Right lobe of liver (tissue), 6 donors: ENCODE measurements at regions not wholly inside any gene's neighbourhood (a gene's known extent, or its start where the extent isn't known, plus 50 kb on each side); places are given as distances from the start of the nearest gene placed in this dataset.

Source experiments
- ATAC-seq, 4 donors: fragments of 200-7000 bp; cut with Tn5 transposase; one replicate each; pipeline ENCODE4 v1.9.1; 2020; ENCODE audit warnings: mild to moderate bottlenecking in 4 of 4, moderate library complexity in 4 of 4
- DNase-seq, 3 donors: peaks; one replicate each; pipeline ENCODE4 v3.0.0-alpha.2; 2020
- H3K27ac ChIP-seq, 3 donors: fragments of 200-600 bp; one replicate each; pipeline ENCODE4 v1.8.0; 2022
- H3K27me3 ChIP-seq, 2 donors: fragments of 200-600 bp; one replicate each; pipeline ENCODE4 v1.8.0; 2022
- H3K36me3 ChIP-seq, 4 donors: fragments of 200-600 bp; sonication (generic) in 1 of 4; one replicate each; pipeline versions ENCODE4 v1.5.1 to v1.8.0; 2017 to 2022; ENCODE audit warnings: control low read depth in 1 of 4
- H3K4me1 ChIP-seq, 4 donors: fragments of 200-600 bp; sonication (generic) in 1 of 4; one replicate each; pipeline versions ENCODE4 v1.5.1 to v1.8.0; 2017 to 2022; ENCODE audit warnings: control low read depth in 1 of 4
- H3K4me3 ChIP-seq, 3 donors: fragments of 200-600 bp; one replicate each; pipeline ENCODE4 v1.8.0; 2022
- H3K9me3 ChIP-seq, 4 donors: fragments of 200-600 bp; sonication (generic) in 1 of 4; one replicate each; pipeline versions ENCODE4 v1.5.1 to v1.8.0; 2017 to 2022; ENCODE audit warnings: control low read depth in 1 of 4
- CTCF ChIP-seq, 4 donors: fragments of 200-600 bp in 3 of 4; fragments of 450-650 bp in 1 of 4; IDR thresholded peaks; one replicate each; pipeline versions ENCODE4 v1.5.1 to v1.8.0; 2016 to 2022; ENCODE audit warnings: antibody characterized with exemption in 4 of 4, mild to moderate bottlenecking in 2 of 4
- POLR2A ChIP-seq: fragments of 450-650 bp; IDR thresholded peaks from one replicate; pipeline ENCODE4 v1.6.1; 2017; ENCODE audit warnings: antibody characterized with exemption, mild to moderate bottlenecking
- WGBS: methylation state at CpG from one replicate; pipeline ENCODE4 v1.1.6; 2018; ENCODE audit warnings: low coverage, low lambda C conversion rate; ENCODE audit not compliant: insufficient coverage; ENCODE audit errors: missing lambda C conversion rate; 5-methylcytosine and 5-hydroxymethylcytosine counted together
- intact Hi-C, 2 donors: fragments of 100-400 bp; cut with DNase I; formaldehyde crosslinking; loops; one replicate each; pipeline versions ENCODE4 v1.11.2 to v1.14.1; 2022
- donor health status: DM: no; HTN: yes; CAD: no.
- donor health status: DM: no; HTN: no; CAD: no.
- donor health status: DM: no; HTN: no; CAD: no.
- donor health status: DM: no; HTN: yes; CAD: no.
- donor health status: DM: no; HTN: yes; CAD: no.

- intact Hi-C loops, result no loop called here
- 73% methylated on average over 1 of the region's 1 CpG for WGBS
- no peak for DNase-seq
- no peaks in the 10 kb centered on the region for H3K36me3 ChIP-seq
- no peak overlapping the region for H3K27ac ChIP-seq
- TF ChIP-seq POLR2A, result no peak
- TF ChIP-seq CTCF (IDR thresholded peaks at IDR 0.05), result no peak
- ATAC-seq, result no peak
- H3K9me3 ChIP-seq, result no peaks in the 10 kb centered on the region
- H3K4me1 ChIP-seq, result no peaks in the 10 kb centered on the region
- H3K4me3 ChIP-seq, result no peak overlapping the region
- no peaks in the 10 kb centered on the region for H3K27me3 ChIP-seq
These were observed 293.6 kb upstream of the TNC start for GRCh38 chr9:115411516-115411915.

GRCh38 chr9:115411993-115412452, 294.1 kb upstream of the TNC start:
- Histone ChIP-seq H3K27me3 (no peaks in the 10 kb centered on the region), H3K27ac (no peak overlapping the region), H3K9me3 (no peaks in the 10 kb centered on the region), H3K36me3 (no peaks in the 10 kb centered on the region), H3K4me3 (no peak overlapping the region), H3K4me1 (no peaks in the 10 kb centered on the region)
- ATAC-seq (no peak), DNase-seq (no peak)
- TF ChIP-seq CTCF (IDR thresholded peaks at IDR 0.05), result no peak
- no peak for TF ChIP-seq POLR2A
- intact Hi-C loops, result no loop called here
- WGBS, result 23% methylated on average over 2 of the region's 2 CpGs

GRCh38 chr9:115412656-115413055, 294.7 kb upstream of the TNC start:
- no peak overlapping the region for H3K4me3 ChIP-seq
- no peak for TF ChIP-seq CTCF (IDR thresholded peaks at IDR 0.05)
- TF ChIP-seq POLR2A, result no peak
- ATAC-seq, result no peak
- intact Hi-C loops, result no loop called here
- H3K9me3 ChIP-seq, result no peaks in the 10 kb centered on the region
- no peak for DNase-seq
- no peaks in the 10 kb centered on the region for H3K27me3 ChIP-seq
- H3K4me1 ChIP-seq, result no peaks in the 10 kb centered on the region
- H3K36me3 ChIP-seq, result no peaks in the 10 kb centered on the region
- H3K27ac ChIP-seq, result no peak overlapping the region

GRCh38 chr9:115413304-115413703, 295.3 kb upstream of the TNC start:
- Histone ChIP-seq H3K27ac (no peak overlapping the region), H3K4me1 (no peaks in the 10 kb centered on the region), H3K4me3 (no peak overlapping the region), H3K27me3 (no peaks in the 10 kb centered on the region), H3K9me3 (no peaks in the 10 kb centered on the region), H3K36me3 (no peaks in the 10 kb centered on the region)
- ATAC-seq (no peak), DNase-seq (no peak)
- intact Hi-C loops, result no loop called here
- TF ChIP-seq CTCF (IDR thresholded peaks at IDR 0.05), result no peak

- Histone ChIP-seq H3K36me3 (no peaks in the 10 kb centered on the region), H3K4me1 (no peaks in the 10 kb centered on the region), H3K27ac (no peak overlapping the region), H3K27me3 (no peaks in the 10 kb centered on the region), H3K9me3 (no peaks in the 10 kb centered on the region), H3K4me3 (no peak overlapping the region)
- ATAC-seq (no peak), DNase-seq (no peak)
- intact Hi-C loops, result no loop called here
- 15% methylated on average over 1 of the region's 1 CpG for WGBS
- TF ChIP-seq POLR2A, result no peak
These were observed 295.9 kb upstream of the TNC start for GRCh38 chr9:115413766-115414382.
